GM18873 (cell line): ENCODE measurements at regions not wholly inside any gene's neighbourhood (a gene's known extent, or its start where the extent isn't known, plus 50 kb on each side); places are given as distances from the start of the nearest gene placed in this dataset.

ENCODE experiments used
- ATAC-seq: cut with Tn5 transposase; IDR thresholded peaks from one replicate; pipeline ENCODE4 v1.9.1; 2021; ENCODE audit warnings: mild to moderate bottlenecking, moderate library complexity, moderate number of reproducible peaks; ENCODE audit not compliant: unreplicated experiment, low FRiP score

- no peak for ATAC-seq
These were observed 537.7 kb upstream of the MDFIC2 start for GRCh38 chr3:70849911-70850699.

DNA sequence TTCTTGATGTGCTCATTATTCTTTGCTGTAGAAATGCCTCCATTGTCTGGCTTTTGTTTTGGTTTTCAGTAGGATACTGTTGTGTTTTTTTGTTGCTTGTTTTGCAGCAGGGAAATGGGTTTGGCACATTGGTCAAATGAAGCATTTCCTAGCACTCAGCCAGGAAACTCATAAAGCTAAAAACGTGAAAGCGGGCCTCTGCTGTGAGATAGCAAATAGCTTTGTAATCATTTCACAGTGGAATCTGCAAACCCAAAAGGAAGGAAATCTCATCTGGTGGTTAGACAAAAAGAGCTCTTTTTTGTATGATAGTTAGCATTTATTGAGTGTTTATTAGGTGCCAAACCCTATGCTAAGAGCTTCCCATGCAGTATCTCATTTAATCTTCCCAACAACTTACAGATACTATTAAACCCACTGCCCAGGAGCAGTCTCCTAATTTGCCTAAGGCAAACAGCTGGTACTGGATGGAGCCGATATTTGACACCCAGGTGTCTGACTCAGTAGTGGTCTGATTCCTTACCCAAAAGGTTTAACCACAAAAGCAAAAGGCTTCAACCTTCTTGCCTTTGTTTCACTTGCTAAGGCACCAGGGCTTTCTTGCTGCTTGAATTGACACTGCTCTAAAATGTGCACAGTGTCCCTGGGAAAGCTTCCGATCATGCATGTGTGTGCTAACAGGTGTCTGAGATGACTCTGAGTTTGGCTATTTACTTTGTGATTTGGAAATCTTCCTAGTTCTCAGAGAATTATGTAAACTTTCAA, 527.9 kb upstream of the MDFIC2 start:
- no peak for ATAC-seq

- no peak for ATAC-seq
These were observed 521.0 kb upstream of the MDFIC2 start for GRCh38 chr3:70833239-70833960.

DNA sequence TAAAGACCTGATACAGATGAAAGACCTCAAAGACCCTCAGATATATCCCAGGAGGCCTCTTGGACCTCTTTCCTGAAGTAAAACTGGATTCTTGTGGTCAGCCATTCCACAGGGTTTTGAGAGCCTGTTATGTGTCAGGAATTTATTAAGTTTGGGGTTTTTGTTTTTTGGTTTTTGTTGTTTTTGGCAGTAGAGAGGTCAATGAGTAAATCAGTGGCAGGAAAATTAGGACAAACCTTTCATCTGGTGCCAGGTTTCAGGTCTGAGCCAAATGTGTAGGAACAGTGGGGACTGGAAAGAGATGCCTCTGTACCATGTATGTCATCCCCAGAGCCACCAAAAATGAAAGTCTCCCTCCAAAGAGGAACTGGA, 520.4 kb upstream of the MDFIC2 start:
- no peak for ATAC-seq

DNA sequence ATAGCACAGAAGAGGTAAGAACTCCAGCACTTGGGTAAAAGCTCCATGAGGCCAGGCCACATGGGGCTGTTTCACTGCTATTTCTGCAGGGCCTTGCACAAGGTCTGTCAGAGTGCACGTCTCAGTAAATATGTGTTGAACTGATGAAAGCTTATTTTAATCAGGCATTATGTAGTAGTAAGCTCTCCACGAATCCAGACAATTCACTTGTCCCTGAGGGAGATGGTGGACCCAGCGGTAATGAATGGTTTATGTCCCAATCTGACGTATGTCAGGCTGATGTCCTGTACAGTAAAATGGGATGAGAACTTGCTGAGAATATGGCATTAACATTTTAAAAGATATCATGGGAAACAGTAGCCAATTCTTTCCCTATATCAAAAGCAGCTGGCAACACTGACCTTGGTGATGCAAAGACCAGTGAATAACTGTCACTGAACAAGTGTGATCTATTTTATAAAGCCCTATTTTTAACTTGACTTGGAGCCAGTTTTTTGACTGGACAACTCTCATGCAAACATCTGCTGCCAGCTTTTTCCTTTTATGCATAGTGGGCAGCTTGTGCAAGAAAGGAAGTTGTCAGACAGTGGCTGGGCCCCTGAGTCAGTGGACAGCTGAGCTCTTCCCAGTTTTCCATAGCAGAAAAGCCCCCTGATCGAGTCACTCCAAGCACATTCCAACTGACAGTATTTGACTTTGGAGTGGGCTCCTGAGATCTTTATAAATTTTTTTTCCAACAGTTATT, 519.8 kb upstream of the MDFIC2 start:
- ATAC-seq, result no peak

- ATAC-seq, result no peak
These were observed 516.7 kb upstream of the MDFIC2 start for GRCh38 chr3:70829092-70829491.

DNA sequence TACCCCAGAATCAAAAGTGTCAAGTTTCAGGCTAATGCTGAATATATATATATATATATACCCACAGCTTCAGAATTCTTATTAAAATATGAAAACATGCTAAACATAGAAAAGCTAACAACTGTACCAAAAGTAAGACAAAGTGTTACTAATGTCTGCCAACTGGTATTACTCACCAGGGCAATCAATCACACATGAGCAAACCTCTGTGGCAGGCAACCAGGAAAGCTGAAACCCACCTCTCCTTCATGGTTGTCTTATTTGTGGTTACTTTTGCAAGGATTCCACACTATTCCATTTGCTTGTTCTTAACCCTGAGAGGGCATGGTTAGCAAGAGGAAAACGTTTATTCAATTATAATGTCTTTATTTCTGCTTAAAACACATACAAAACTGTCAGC, 512.3 kb upstream of the MDFIC2 start:
- no peak for ATAC-seq

DNA sequence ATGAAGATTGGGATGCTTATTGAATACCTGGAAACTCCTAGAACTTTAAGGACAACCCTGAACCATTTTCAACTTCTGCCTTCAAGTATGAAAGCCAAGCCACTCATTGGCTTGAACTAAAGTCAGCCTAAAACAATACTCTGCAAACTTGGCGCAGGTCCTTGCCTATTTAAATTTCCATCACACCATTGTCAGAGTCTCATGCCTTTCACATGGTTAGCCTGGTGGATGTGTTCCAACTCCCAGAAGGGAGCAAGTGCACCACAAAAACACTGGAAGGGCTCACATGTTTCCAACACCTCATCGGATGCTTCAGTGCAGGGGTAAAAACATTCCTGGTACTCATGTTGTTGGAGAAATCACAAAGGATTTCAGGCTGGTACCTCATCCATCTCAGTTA, 511.6 kb upstream of the MDFIC2 start:
- no peak for ATAC-seq

GRCh38 chr3:70823622-70824021, 511.2 kb upstream of the MDFIC2 start:
- ATAC-seq, result no peak

DNA sequence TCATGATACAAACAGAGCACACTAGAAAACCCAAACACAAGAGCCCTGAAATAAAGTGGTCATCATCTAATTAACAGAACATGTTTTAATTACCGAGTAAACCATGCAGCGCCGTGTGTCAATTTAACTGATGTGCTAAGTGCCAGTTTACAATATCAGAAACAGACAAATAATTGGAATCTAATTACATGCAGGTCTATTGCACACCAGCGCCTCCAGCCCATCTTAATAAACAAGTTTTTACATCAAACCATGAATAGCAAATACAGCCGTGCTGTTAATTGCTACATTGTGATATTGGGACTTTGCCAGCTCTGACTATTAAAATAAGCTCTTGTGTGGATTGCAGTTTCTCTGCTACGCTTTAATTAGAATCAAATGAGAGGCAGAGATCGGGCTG, 510.2 kb upstream of the MDFIC2 start:
- ATAC-seq, result no peak

GRCh38 chr3:70821602-70822001, 509.2 kb upstream of the MDFIC2 start:
- ATAC-seq, result no peak

DNA sequence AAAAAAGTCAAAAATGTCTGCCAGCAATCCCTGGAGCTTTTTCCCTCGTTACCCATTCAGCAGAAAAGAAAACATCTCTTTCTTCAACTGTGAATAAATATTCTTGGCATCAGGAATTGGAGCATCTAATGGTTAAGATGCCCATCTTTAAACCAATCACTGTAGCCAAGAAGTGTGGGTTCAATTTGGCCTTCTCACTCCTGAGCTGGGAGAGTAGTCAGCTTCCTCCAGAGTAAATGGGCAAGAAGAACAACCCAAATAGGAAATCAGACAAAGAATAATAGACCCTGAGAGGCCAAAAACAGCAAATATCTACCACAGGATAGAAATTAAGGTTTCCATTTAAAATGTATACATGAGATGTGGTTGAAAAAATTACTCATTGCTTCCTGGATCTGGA, 508.0 kb upstream of the MDFIC2 start:
- no peak for ATAC-seq

- ATAC-seq, result no peak
These were observed 505.7 kb upstream of the MDFIC2 start for GRCh38 chr3:70818145-70818544.

DNA sequence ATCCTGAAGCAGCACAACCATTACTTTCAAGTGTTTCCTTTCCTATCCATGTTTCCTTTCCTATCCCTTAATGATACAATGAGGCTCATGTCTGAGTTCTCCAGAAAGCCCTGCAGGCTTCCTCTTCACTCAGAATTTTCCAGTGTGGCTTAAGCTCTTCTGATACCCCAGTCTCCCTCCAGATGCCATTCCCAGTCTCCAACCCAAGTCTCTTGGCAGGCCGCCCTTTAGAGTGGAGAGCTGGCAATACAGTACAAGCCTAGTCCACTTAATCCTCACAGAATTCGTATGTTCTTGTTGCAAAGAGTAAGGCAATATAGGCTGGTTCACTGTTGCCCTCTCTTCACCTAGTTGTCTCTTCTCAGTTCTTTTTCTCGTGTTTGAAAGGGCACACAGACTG, 503.9 kb upstream of the MDFIC2 start:
- no peak for ATAC-seq

GRCh38 chr3:70815817-70816216, 503.4 kb upstream of the MDFIC2 start:
- ATAC-seq, result no peak

GRCh38 chr3:70813311-70813710, 500.9 kb upstream of the MDFIC2 start:
- ATAC-seq, result no peak

- ATAC-seq, result no peak
These were observed 499.4 kb upstream of the MDFIC2 start for GRCh38 chr3:70811880-70812279.

- no peak for ATAC-seq
These were observed 496.4 kb upstream of the MDFIC2 start for GRCh38 chr3:70808881-70809280.

DNA sequence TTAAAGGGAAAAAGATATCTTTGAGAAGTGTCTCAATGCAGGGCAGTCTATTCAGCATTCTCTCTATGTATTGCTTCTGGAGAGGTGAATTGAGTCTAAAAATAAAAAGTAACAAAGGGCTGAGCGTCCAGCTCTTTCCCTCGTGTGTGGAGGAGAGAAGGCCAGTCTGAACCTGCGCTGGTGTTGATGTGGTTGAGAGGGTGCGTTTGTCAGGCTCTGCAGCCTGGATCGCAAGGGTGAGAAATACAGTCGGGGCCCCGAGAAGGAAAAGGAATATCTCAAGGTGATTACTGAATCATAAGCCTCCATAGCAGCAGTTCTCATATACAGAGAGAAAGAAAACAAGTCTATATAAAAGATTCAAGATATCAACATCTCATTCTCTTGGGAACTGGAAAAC, 494.1 kb upstream of the MDFIC2 start:
- no peak for ATAC-seq

GRCh38 chr3:70806021-70806420, 493.6 kb upstream of the MDFIC2 start:
- ATAC-seq, result no peak
